Activated CD4-positive, alpha-beta T cell treated with anti-CD3 and anti-CD28 coated beads, Interleukin-2, amount 50 U/mL, for 24 hours (primary cell): ENCODE measurements at regions not wholly inside any gene's neighbourhood (a gene's known extent, or its start where the extent isn't known, plus 50 kb on each side); places are given as distances from the start of the nearest gene placed in this dataset.
A peak's percentile ranks its signal among the peaks of the same experiment; 100 is the strongest.

ENCODE experiments used
- DNase-seq, 2 donors: peaks; one replicate each; pipeline ENCODE4 v3.0.0-alpha.2; 2020; ENCODE audit warnings: low read depth in 1 of 2, low spot score in 1 of 2

DNA sequence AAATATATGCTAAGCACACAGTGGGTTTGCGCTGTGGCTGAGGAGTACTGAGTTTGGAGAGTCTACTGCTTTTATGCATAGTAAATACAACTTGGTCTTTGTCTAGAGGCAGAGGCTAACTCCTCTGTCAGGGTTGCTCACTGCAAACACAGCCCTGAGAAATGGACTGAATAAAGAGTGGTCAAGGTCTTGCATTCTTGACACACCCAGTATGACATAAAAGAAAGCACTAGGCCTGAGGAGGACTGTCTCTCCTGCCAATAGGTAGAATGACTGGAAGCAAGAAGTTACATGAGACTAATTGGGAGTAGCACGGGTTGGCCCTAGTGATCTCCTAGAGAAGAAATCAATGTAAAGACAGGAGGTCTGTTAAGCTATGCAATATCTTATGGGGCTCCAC lies 367.2 kb upstream of the B3GALT2 start:
- DNase-seq, result no peak

- no peak for DNase-seq
Observed at GRCh38 chr1:193552274-193552673, 365.9 kb upstream of the B3GALT2 start.

GRCh38 chr1:193549081-193549480 lies 362.7 kb upstream of the B3GALT2 start:
- no peak for DNase-seq

DNA sequence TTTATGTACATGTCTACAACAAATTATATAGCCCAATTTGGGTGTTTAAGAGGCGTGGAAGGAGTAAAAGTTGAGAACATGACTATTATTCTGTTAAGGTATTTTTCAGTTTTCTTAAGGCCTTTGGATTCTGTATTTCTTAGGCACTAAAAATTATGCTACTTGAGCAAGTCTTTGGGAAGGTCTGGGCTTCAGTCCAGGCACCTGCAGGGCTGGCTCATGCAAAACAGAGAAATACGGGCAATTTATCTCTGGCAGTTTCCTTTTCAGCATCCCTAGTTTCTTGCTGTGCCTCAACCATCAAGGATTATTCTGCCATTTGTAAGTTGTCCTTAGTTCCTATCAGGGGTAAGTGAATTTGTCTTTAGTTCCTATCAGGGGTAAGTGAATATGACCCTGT lies 358.8 kb upstream of the B3GALT2 start:
- no peak for DNase-seq

- DNase-seq, result no peak
Observed at GRCh38 chr1:193543259-193543658, 356.8 kb upstream of the B3GALT2 start.

GRCh38 chr1:193542690-193543089 lies 356.3 kb upstream of the B3GALT2 start:
- DNase-seq, result no peak

DNA sequence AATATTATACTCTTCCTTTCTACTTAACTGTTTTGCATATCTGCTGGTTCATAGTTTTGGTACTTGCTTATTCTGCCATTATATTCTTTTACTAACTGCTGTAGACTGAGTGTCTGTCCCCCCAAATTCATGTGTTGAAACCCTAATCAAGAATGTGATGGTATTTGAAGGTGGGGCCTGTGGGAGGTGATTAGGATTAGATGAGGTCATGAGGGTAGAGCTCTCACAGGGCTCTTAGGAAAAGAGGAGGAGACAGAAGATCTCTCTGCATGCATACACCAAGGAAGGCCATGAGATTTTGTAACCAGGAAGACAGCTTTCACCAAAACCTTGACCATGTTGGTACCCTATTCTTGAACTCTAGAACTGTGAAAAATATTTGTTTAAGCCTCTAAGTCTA lies 354.1 kb upstream of the B3GALT2 start:
- DNase-seq, result no peak

DNA sequence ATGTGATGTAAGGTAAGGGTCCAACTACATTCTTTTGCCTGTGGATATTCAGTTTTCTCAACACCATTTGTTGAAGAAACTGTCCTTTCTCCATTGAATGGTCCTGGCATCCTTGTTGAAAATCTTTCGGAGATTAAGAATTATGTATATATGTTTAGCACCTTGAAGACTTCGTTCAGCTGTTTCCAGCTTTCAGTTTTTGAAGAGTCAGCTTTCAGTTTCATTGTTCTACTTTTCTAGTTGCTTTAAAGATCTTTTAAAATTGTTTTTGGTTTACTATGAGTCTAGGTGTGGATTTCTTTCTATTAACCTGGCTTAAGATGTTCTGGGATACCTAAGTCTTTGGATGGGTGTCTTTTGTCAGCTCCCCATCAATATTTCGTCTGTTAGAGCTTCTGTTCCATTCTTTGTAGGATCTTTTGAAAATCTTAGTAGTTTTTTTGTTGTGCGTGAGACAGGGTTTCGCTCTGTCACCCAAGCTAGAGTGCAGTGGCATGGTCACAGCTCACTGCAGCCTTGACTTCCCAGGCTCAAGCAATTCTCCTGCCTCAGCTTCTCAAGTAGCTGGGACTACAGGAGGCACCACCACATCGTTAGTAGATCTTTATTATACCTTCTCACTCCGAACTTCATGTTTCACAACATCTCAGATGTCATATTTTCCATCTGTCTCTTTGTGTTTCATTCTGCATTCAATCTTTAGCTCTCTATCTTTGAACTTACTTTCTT lies 353.5 kb upstream of the B3GALT2 start:
- no peak for DNase-seq

DNA sequence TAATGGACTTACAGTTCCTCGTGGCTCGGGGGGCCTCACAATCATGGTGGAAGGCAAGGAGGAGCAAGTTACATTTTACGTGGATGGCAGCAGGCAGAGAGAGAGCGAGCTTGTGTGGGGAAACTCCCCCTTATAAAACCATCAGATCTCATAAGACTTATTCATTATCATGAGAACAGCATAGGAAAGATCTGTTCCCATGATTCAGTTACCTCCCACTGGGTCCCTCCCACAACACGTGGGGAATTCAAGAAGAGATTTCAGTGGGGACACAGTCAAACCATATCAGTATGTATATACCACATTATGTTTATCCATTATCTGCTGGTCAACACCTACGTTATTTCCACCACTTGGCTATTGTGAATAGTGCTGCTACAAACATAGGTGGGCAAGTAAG lies 352.3 kb upstream of the B3GALT2 start:
- peak in 1 of 2 donors; percentile 25 for DNase-seq

GRCh38 chr1:193538003-193538354 lies 351.6 kb upstream of the B3GALT2 start:
- no peak for DNase-seq

GRCh38 chr1:193537266-193538002 lies 351.0 kb upstream of the B3GALT2 start:
- DNase-seq, result peak in 1 of 2 donors; percentile 78

DNA sequence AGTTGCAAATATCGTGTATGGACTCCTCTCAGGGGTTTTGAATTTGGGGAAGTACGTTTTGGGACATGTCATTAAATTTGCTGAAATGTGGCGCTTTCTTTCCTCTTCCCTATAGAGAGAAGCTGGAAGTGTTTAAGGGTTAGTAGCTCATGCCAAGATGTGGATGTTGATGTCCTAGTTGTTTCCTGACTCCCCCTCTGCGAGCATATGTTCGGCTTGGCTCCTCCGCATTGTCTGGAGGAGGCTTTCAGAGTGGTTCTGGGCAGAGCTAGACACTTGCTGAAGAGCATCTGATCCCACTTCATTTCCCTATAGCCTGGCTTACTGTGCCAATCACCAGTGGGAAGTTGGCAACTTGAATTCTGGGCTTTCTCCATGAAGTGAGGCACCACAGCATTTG lies 347.4 kb upstream of the B3GALT2 start:
- no peak for DNase-seq

DNA sequence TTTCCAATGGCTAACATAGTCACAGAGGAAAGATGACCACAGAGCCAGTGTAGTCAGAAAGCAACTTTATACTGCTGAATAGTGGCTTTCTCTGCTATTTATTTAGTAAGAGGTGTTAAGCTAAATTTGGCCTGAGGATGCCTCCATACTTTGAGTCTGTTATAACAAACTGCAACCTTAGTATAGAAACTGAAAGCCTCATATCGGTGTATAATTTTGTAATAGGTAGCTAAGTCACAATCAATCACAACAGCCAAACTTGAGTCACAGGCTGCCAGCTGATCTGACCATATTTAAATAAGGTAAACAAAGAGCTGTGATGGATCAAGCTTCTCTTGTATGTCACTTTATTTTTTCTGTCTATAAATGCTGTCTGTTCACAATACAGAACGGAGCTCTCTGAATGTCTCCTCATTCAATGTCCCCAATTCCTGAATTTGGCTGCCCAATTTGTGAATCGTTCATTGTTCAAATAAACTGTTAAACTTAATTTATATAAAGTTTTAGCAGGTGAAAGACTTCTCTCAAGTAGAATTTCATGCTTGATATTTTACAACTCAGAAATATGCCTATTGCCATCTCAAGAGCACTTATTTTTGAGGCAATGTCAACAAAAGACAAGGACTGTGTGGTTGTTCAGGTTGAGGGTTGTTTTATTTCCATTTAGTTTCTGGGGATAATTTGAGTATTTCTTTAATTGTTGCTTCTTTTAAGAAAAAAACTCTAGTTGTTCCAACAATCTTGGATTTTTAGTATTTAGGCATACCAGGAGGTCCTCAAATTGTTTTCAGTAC lies 339.7 kb upstream of the B3GALT2 start:
- no peak for DNase-seq

- no peak for DNase-seq
Observed at GRCh38 chr1:193525411-193525810, 339.0 kb upstream of the B3GALT2 start.

DNA sequence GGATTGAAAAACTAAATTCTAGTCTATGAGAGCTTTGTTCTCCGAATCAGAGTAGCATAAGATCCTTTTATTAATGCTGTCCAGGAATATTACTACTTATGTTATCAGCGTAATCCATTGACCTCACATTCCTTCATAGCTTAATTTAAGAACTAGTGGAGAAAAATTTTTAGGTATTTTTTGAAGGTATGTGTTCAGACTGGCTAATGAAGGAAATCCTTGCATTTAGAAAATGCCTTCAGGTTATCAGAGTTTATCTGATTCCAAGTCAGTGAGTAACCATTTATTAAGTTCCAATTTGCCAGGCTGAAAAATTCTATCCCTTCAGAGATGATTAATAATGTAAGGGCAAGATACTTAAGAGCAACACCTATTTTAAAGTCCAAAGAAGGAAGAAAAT lies 338.2 kb upstream of the B3GALT2 start:
- no peak for DNase-seq

GRCh38 chr1:193524021-193524420 lies 337.6 kb upstream of the B3GALT2 start:
- DNase-seq, result no peak

GRCh38 chr1:193520472-193520871 lies 334.1 kb upstream of the B3GALT2 start:
- no peak for DNase-seq

DNA sequence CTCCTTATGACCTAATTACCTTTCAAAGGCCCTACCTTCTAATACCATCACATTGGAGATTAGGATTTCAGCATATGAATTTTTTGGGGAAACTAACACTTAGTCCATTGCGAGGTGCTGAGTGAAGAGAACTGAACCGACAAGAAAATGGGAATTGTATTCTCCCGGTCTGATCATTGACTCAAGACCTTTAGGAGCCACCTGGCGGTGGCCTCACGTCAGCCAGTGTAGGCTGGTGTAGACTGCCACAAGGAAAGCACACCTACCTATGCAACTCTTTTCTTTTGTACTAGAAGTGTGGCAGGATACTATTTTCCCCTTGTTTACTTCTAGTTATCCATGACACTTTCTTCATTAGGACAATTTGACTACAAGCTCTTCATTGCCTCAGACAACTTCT lies 333.5 kb upstream of the B3GALT2 start:
- no peak for DNase-seq

DNA sequence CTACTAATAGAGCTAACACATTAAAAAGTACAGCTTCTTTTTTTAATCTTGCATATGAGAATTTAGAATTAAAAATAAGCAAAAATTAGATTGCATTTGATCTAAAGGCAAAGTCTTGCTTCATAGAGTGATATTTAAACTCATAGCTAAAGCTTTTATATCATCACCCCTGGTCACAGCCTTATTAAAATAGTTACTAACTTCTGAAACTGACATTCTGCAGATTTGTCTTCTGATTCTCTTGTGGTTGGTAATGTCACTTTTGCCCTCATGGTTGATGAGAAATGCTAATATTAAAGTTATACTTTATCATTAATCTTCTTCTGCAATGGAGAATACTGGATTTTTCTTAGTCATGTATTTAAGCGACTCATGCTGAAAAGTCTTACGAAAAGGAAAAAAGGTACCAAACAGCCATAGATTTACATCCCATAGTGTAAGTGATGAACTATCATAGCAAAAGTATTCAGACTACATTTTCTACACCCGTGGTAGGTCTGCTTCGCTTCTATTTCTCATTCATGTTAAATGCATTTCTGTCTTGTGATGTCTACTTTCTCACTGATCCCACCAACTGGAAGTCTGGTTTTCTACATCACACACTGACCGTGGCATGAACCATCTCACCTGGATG lies 330.5 kb upstream of the B3GALT2 start:
- DNase-seq, result no peak

- DNase-seq, result no peak
Observed at GRCh38 chr1:193514397-193514796, 328.0 kb upstream of the B3GALT2 start.

- no peak for DNase-seq
Observed at GRCh38 chr1:193513032-193513431, 326.6 kb upstream of the B3GALT2 start.

GRCh38 chr1:193504920-193505319 lies 318.5 kb upstream of the B3GALT2 start:
- no peak for DNase-seq
